ENCODE measurements at regions not wholly inside any gene's neighbourhood (a gene's known extent, or its start where the extent isn't known, plus 50 kb on each side); places are given as distances from the start of the nearest gene placed in this dataset.

GRCh38 chr6:16078064-16078463 lies 50.8 kb upstream of the MYLIP start:
- intact Hi-C loops (cut with DNase I; ENCODE audit: low total_unique reads) = no loop called here
- Histone ChIP-seq H3K36me3 (no peaks in the 10 kb centered on the region), H3K9me3 (no peaks in the 10 kb centered on the region), H3K4me1 (no peaks in the 10 kb centered on the region), H3K27ac (no peak overlapping the region), H3K4me3 (no peak overlapping the region), H3K27me3 (no peaks in the 10 kb centered on the region)
- DNase-seq = no peak
- TF ChIP-seq CTCF (IDR thresholded peaks at IDR 0.05) = no peak
- no peak for TF ChIP-seq POLR2A (IDR thresholded peaks at IDR 0.05)

GRCh38 chr6:16069671-16070070 lies 59.2 kb upstream of the MYLIP start:
- DNase-seq = no peak
- Histone ChIP-seq H3K27me3 (no peaks in the 10 kb centered on the region), H3K36me3 (no peaks in the 10 kb centered on the region), H3K4me3 (no peak overlapping the region), H3K27ac (no peak overlapping the region), H3K4me1 (no peaks in the 10 kb centered on the region), H3K9me3 (no peaks in the 10 kb centered on the region)
- intact Hi-C loops (cut with DNase I; ENCODE audit: low total_unique reads) = no loop called here
- TF ChIP-seq POLR2A (IDR thresholded peaks at IDR 0.05) = no peak
- no peak for TF ChIP-seq CTCF (IDR thresholded peaks at IDR 0.05)

GRCh38 chr6:16069222-16069621 lies 59.7 kb upstream of the MYLIP start:
- no peaks in the 10 kb centered on the region for H3K27me3 ChIP-seq
- no peak for DNase-seq
- H3K4me1 ChIP-seq = no peaks in the 10 kb centered on the region
- no peaks in the 10 kb centered on the region for H3K9me3 ChIP-seq
- intact Hi-C loops (cut with DNase I; ENCODE audit: low total_unique reads) = no loop called here
- no peaks in the 10 kb centered on the region for H3K36me3 ChIP-seq
- TF ChIP-seq POLR2A (IDR thresholded peaks at IDR 0.05) (no peak), CTCF (IDR thresholded peaks at IDR 0.05) (no peak)
- H3K27ac ChIP-seq = no peak overlapping the region
- no peak overlapping the region for H3K4me3 ChIP-seq

- Histone ChIP-seq H3K36me3 (no peaks in the 10 kb centered on the region), H3K9me3 (no peaks in the 10 kb centered on the region), H3K27ac (no peak overlapping the region), H3K4me3 (no peak overlapping the region), H3K4me1 (no peaks in the 10 kb centered on the region), H3K27me3 (no peaks in the 10 kb centered on the region)
- no peak for DNase-seq
- intact Hi-C loops (cut with DNase I; ENCODE audit: low total_unique reads) = no loop called here
- TF ChIP-seq POLR2A (IDR thresholded peaks at IDR 0.05) = no peak
- no peak for TF ChIP-seq CTCF (IDR thresholded peaks at IDR 0.05)
Observed at GRCh38 chr6:16067568-16067967, 61.3 kb upstream of the MYLIP start.

- H3K27ac ChIP-seq = no peak overlapping the region
- H3K4me1 ChIP-seq = no peaks in the 10 kb centered on the region
- intact Hi-C loops (cut with DNase I; ENCODE audit: low total_unique reads) = no loop called here
- DNase-seq = no peak
- no peaks in the 10 kb centered on the region for H3K9me3 ChIP-seq
- H3K27me3 ChIP-seq = no peaks in the 10 kb centered on the region
- H3K4me3 ChIP-seq = no peak overlapping the region
- TF ChIP-seq POLR2A (IDR thresholded peaks at IDR 0.05) = no peak
- H3K36me3 ChIP-seq = no peaks in the 10 kb centered on the region
Observed at GRCh38 chr6:16064671-16065072, 64.2 kb upstream of the MYLIP start.

GRCh38 chr6:16063580-16063979 lies 65.3 kb upstream of the MYLIP start:
- no peak for DNase-seq
- no peak for TF ChIP-seq CTCF (IDR thresholded peaks at IDR 0.05)
- no peak for TF ChIP-seq POLR2A (IDR thresholded peaks at IDR 0.05)
- intact Hi-C loops (cut with DNase I; ENCODE audit: low total_unique reads) = no loop called here
- Histone ChIP-seq H3K27ac (no peak overlapping the region), H3K27me3 (no peaks in the 10 kb centered on the region), H3K36me3 (no peaks in the 10 kb centered on the region), H3K4me1 (no peaks in the 10 kb centered on the region), H3K9me3 (no peaks in the 10 kb centered on the region), H3K4me3 (no peak overlapping the region)

Measured in uterus (tissue), 3 donors.